H1 (cell line): ENCODE measurements at regions not wholly inside any gene's neighbourhood (a gene's known extent, or its start where the extent isn't known, plus 50 kb on each side); places are given as distances from the start of the nearest gene placed in this dataset.

Source experiments
- CTCF ChIA-PET: fragments of 300-600 bp; sonication (Branson Sonifier 250); formaldehyde crosslinking; loops from one replicate; lab custom pipeline; 2021; ENCODE audit not compliant: partially characterized antibody; lab: Charles Lee
- POLR2A ChIA-PET: fragments of 300-600 bp; sonication (Branson Sonifier 250); formaldehyde crosslinking; loops from one replicate; lab custom pipeline; 2021; ENCODE audit warnings: inconsistent platforms; ENCODE audit not compliant: partially characterized antibody; lab: Charles Lee
- DNase-seq, 2 experiments: peaks; one replicate each; pipeline versions ENCODE4 v3.0.0 to v3.0.0-alpha.2; 2010 to 2022; ENCODE audit warnings: low spot score in 2 of 2, low read depth in 1 of 2, mixed read lengths in 1 of 2
- FAIRE-seq: peaks from 2 replicates; lab custom pipeline; 2011; peaks lifted over from hg19 to GRCh38; lab: Jason Lieb, UNC
- H2AFZ ChIP-seq: 2 replicates; pipeline ENCODE4 v1.8.1; 2012; ENCODE audit warnings: low read length, inconsistent platforms
- H2AK5ac ChIP-seq: 2 replicates; pipeline ENCODE4 v1.6.1; 2013; ENCODE audit warnings: low read depth, low read length
- H2BK120ac ChIP-seq: replicated peaks from 2 replicates; pipeline ENCODE3; 2013; ENCODE audit warnings: low read depth, low read length, inconsistent platforms
- H2BK12ac ChIP-seq: 2 replicates; pipeline ENCODE4 v1.6.1; 2013; ENCODE audit warnings: low read depth, low read length
- H2BK15ac ChIP-seq: 2 replicates; pipeline ENCODE4 v1.6.1; 2013; ENCODE audit warnings: low read length
- H2BK20ac ChIP-seq: 2 replicates; pipeline ENCODE4 v1.6.1; 2013; ENCODE audit warnings: low read length
- H2BK5ac ChIP-seq: 2 replicates; pipeline ENCODE4 v1.6.1; 2013; ENCODE audit warnings: low read depth, low read length
- H3K14ac ChIP-seq: 2 replicates; pipeline ENCODE4 v1.6.1; 2013; ENCODE audit warnings: inconsistent platforms; ENCODE audit not compliant: insufficient read length
- H3K18ac ChIP-seq: 2 replicates; pipeline ENCODE4 v1.6.1; 2013; ENCODE audit warnings: low read length; ENCODE audit errors: extremely low read depth
- H3K23ac ChIP-seq: 2 replicates; pipeline ENCODE4 v1.6.1; 2013; ENCODE audit warnings: inconsistent platforms; ENCODE audit not compliant: insufficient read length
- H3K23me2 ChIP-seq: 2 replicates; pipeline ENCODE4 v1.6.1; 2013; ENCODE audit warnings: low read depth, low read length
- H3K27ac ChIP-seq: 2 replicates; pipeline ENCODE4 v1.6.1; 2011; ENCODE audit warnings: low read depth, low read length, inconsistent platforms
- H3K27me3 ChIP-seq, 4 experiments: replicated peaks in 1 of 4; 1 replicate in 1 of 4; 2 replicates in 3 of 4; pipeline versions ENCODE4 v1.6.1 to v1.8.1; 2011 to 2013; ENCODE audit warnings: low read length in 3 of 4, mild to moderate bottlenecking in 3 of 4, inconsistent platforms in 2 of 4, mixed read lengths in 2 of 4, moderate library complexity in 1 of 4; ENCODE audit not compliant: control insufficient read depth in 3 of 4, insufficient read depth in 3 of 4; ENCODE audit errors: extremely low read depth in 1 of 4
- H3K36me3 ChIP-seq, 4 experiments: 2 replicates each; pipeline versions ENCODE4 v1.6.1 to v1.8.1; 2011 to 2013; ENCODE audit warnings: mild to moderate bottlenecking in 4 of 4, low read length in 3 of 4, moderate library complexity in 2 of 4, control low read depth in 1 of 4, inconsistent platforms in 1 of 4; ENCODE audit not compliant: insufficient read depth in 4 of 4, control insufficient read depth in 2 of 4
- H3K4ac ChIP-seq: replicated peaks from 2 replicates; pipeline ENCODE3; 2013; ENCODE audit warnings: low read length, low read depth, mixed read lengths, inconsistent platforms; ENCODE audit not compliant: insufficient read length
- H3K4me1 ChIP-seq, 4 experiments: replicated peaks in 1 of 4; 1 replicate in 1 of 4; 2 replicates in 3 of 4; pipeline versions ENCODE4 v1.6.1 to v1.8.1; 2011 to 2013; ENCODE audit warnings: low read length in 3 of 4, inconsistent platforms in 2 of 4, mixed read lengths in 1 of 4; ENCODE audit not compliant: insufficient read depth in 4 of 4, control insufficient read depth in 3 of 4
- H3K4me2 ChIP-seq, 2 experiments: 2 replicates each; pipeline versions ENCODE4 v1.6.1 to v1.8.1; 2011 to 2013; ENCODE audit warnings: low read depth in 2 of 2, low read length in 2 of 2, control low read depth in 1 of 2, inconsistent platforms in 1 of 2, mild to moderate bottlenecking in 1 of 2; ENCODE audit not compliant: insufficient read depth in 1 of 2
- H3K4me3 ChIP-seq, 4 experiments: fragments of 200-600, 300-600 bp in 1 of 4; sonication (generic), shearing (Covaris generic), sonication (Bioruptor Twin) in 1 of 4; 2 replicates each; pipeline versions ENCODE4 v1.5.1 to v1.8.1; 2011 to 2016; ENCODE audit warnings: low read length in 4 of 4, low read depth in 3 of 4, control low read depth in 2 of 4, inconsistent platforms in 2 of 4, mild to moderate bottlenecking in 2 of 4, mixed read lengths in 1 of 4, moderate library complexity in 1 of 4; ENCODE audit not compliant: insufficient read depth in 2 of 4; ENCODE audit errors: extremely low read depth in 1 of 4
- H3K56ac ChIP-seq: replicated peaks from 2 replicates; pipeline ENCODE3; 2013; ENCODE audit warnings: low read depth, mild to moderate bottlenecking, mixed read lengths, low read length, inconsistent platforms; ENCODE audit not compliant: insufficient read length
- H3K79me1 ChIP-seq: 2 replicates; pipeline ENCODE4 v1.6.1; 2013; ENCODE audit warnings: low read depth, low read length, control low read depth
- H3K79me2 ChIP-seq, 2 experiments: 2 replicates each; pipeline versions ENCODE4 v1.6.1 to v1.8.1; 2012 to 2013; ENCODE audit warnings: low read length in 2 of 2, mild to moderate bottlenecking in 2 of 2, inconsistent platforms in 1 of 2; ENCODE audit not compliant: insufficient read depth in 2 of 2, control insufficient read depth in 1 of 2
- H3K9ac ChIP-seq, 4 experiments: replicated peaks in 1 of 4; 1 replicate in 1 of 4; 2 replicates in 3 of 4; pipeline versions ENCODE4 v1.6.1 to v1.8.1; 2011 to 2013; ENCODE audit warnings: low read depth in 3 of 4, low read length in 3 of 4, control low read depth in 2 of 4, mild to moderate bottlenecking in 2 of 4, moderate library complexity in 2 of 4, inconsistent platforms in 1 of 4; ENCODE audit errors: extremely low read depth in 1 of 4
- H3K9me3 ChIP-seq, 2 experiments: 2 replicates each; pipeline versions ENCODE4 v1.6.1 to v1.8.1; 2012 to 2013; ENCODE audit warnings: mild to moderate bottlenecking in 2 of 2, moderate library complexity in 2 of 2, control low read depth in 1 of 2, inconsistent platforms in 1 of 2, low read depth in 1 of 2, low read length in 1 of 2, mixed read lengths in 1 of 2; ENCODE audit not compliant: insufficient read depth in 2 of 2
- H4K20me1 ChIP-seq, 2 experiments: replicated peaks in 1 of 2; 2 replicates each; pipeline versions ENCODE3 to v1.8.1; 2011 to 2013; ENCODE audit warnings: inconsistent platforms in 2 of 2, low read length in 2 of 2, mild to moderate bottlenecking in 1 of 2; ENCODE audit not compliant: insufficient read depth in 2 of 2, control insufficient read depth in 1 of 2
- H4K5ac ChIP-seq: 2 replicates; pipeline ENCODE4 v1.6.1; 2013; ENCODE audit warnings: low read length, low read depth, mixed read lengths, inconsistent platforms; ENCODE audit not compliant: insufficient read length
- H4K8ac ChIP-seq: 2 replicates; pipeline ENCODE4 v1.8.0; 2013; ENCODE audit warnings: mild to moderate bottlenecking, moderate library complexity, low read length, inconsistent platforms; ENCODE audit not compliant: insufficient read depth; ENCODE audit errors: extremely low read depth
- H4K91ac ChIP-seq: replicated peaks from 2 replicates; pipeline ENCODE3; 2013; ENCODE audit warnings: low read length, mixed read lengths, inconsistent platforms; ENCODE audit not compliant: insufficient read length
- CHD1 ChIP-seq: IDR thresholded peaks from 2 replicates; pipeline ENCODE4 v1.6.1; 2012; ENCODE audit warnings: low read depth, low read length, improper control_type of control experiment
- CHD2 ChIP-seq: IDR thresholded peaks from 2 replicates; pipeline ENCODE4 v1.6.1; 2012; ENCODE audit warnings: low read length, improper control_type of control experiment
- CREB1 ChIP-seq: IDR thresholded peaks from 2 replicates; pipeline ENCODE4 v1.6.1; 2012; ENCODE audit warnings: inconsistent platforms
- CTBP2 ChIP-seq: IDR thresholded peaks from 2 replicates; pipeline ENCODE4 v1.7.0; 2011; ENCODE audit warnings: borderline replicate concordance, mild to moderate bottlenecking, moderate library complexity, mixed read lengths, low read length; ENCODE audit not compliant: insufficient read depth, insufficient read length
- FOSL1 ChIP-seq: IDR thresholded peaks from 2 replicates; pipeline ENCODE4 v1.6.1; 2011; ENCODE audit warnings: mild to moderate bottlenecking, low read depth, low read length, moderate library complexity; ENCODE audit not compliant: insufficient read depth
- PHF8 ChIP-seq: fragments of 200-600 bp; sonication (generic); conservative IDR thresholded peaks from 2 replicates; pipeline ENCODE4 v1.7.1; 2012; ENCODE audit warnings: low read depth, mild to moderate bottlenecking, inconsistent platforms, low read length, moderate library complexity
- RFX5 ChIP-seq: IDR thresholded peaks from 2 replicates; pipeline ENCODE4 v1.6.1; 2011; ENCODE audit warnings: low read depth, low read length, improper control_type of control experiment, borderline replicate concordance
- TAF7 ChIP-seq: optimal IDR thresholded peaks from 2 replicates; pipeline ENCODE3; 2011; ENCODE audit warnings: low read depth, mild to moderate bottlenecking, inconsistent platforms, low read length, moderate library complexity, borderline replicate concordance
- TBP ChIP-seq: IDR thresholded peaks from 2 replicates; pipeline ENCODE4 v1.6.1; 2011; ENCODE audit warnings: low read depth, low read length, improper control_type of control experiment

DNA sequence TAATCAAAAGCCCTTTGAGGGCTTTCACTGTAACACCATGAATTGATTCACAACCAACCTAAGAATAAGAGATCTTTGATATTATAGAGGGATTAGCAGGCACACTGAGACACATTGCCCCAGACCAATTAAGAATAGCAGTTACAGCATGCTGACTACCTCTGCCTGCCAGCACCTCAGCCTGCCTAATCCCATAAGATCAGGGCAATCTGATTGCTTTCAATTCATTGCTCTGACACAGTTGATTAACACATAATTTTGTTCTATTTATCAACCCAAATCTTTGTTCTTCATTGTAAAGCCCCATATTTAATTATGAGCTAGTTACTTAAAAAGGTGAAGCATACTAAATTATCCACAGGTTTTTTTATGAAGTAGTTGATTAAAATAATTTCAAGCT, 548.8 kb upstream of the ZP4 start:
- Histone ChIP-seq H3K79me1 (no peaks in the 10 kb centered on the region), H2AFZ (no peak overlapping the region), H2BK20ac (no peak overlapping the region), H3K4ac (no peak overlapping the region), H3K4me2 (no peak overlapping the region), H3K36me3 (no peaks in the 10 kb centered on the region), H2BK15ac (no peak overlapping the region), H2AK5ac (no peak overlapping the region), H2BK120ac (no peak overlapping the region), H3K14ac (no peak overlapping the region), H4K91ac (no peak overlapping the region), H3K79me2 (no peaks in the 10 kb centered on the region), H3K27ac (no peak overlapping the region), H3K23me2 (no peaks in the 10 kb centered on the region)
- DNase-seq, result no peak
- POLR2A ChIA-PET, result no interaction called here
- no peak for TF ChIP-seq CREB1
- TF ChIP-seq RFX5, result no peak
- TF ChIP-seq FOSL1, result no peak
- TF ChIP-seq PHF8, result no peak
- no peak for TF ChIP-seq TAF7
- TF ChIP-seq CHD2, result no peak
- no peak for TF ChIP-seq CTBP2
- TF ChIP-seq TBP, result no peak
- TF ChIP-seq CHD1, result no peak
- TF ChIP-seq, all 59 proteins: peak for 0
- no peak overlapping the region for H4K8ac ChIP-seq
- H3K9ac ChIP-seq, result no peak overlapping the region
- no peaks in the 10 kb centered on the region for H4K20me1 ChIP-seq
- no peak overlapping the region for H3K18ac ChIP-seq
- H3K23ac ChIP-seq, result no peak overlapping the region
- H4K5ac ChIP-seq, result no peak overlapping the region
- H3K9me3 ChIP-seq, result no peaks in the 10 kb centered on the region
- no peak for FAIRE-seq
- CTCF ChIA-PET, result interaction anchor here (1.0 kb wide), 1 partner anchor 271 kb away, joined by 3 read pairs; no protein-coding TSS in a partner anchor
- H3K4me1 ChIP-seq, result no peaks in the 10 kb centered on the region
- H3K56ac ChIP-seq, result no peak overlapping the region
- H2BK5ac ChIP-seq, result no peak overlapping the region
- no peaks in the 10 kb centered on the region for H3K27me3 ChIP-seq
- no peak overlapping the region for H3K4me3 ChIP-seq
- no peak overlapping the region for H2BK12ac ChIP-seq
